ENCODE measurements at regions not wholly inside any gene's neighbourhood (a gene's known extent, or its start where the extent isn't known, plus 50 kb on each side); places are given as distances from the start of the nearest gene placed in this dataset.

DNA sequence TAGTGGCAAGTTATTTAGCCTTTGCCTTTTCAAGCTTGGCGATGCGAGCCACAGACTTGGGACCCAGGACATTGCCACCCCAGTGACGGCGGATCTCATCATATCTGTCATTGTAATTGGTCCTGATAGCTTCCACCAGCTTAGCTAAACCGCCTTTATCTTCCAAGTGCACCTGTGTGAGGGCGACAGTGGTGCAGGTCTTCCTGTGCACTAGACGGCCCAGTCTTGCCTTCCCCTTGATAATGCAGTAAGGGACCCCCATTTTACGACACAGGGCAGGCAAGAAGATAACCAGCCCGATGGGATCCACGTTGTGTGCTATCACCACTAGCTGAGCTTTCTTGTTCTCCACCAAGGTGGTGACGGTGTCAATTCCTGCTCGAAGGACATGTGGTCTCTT is 99.6 kb upstream of the ITGB1 start:
- dilution Hi-C loops (cut with MboI; ENCODE audit: extremely low pct_ligation_motif_present, low sequenced_read_pairs) (no loop called here), intact Hi-C loops (cut with micrococcal nuclease) (no loop called here)
- no TSS peak for BruUV-seq (replicated peaks)
- no peak overlapping the region for H3K4me3 ChIP-seq (replicated peaks in 1 of 3; ENCODE audit: insufficient read depth in 1 of 3, low read depth in 1 of 3, low read length in 3 of 3)
- ChIA-PET CTCF (interaction anchor here (1.5 kb wide), 1 partner anchor 49 kb away, joined by 5 read pairs; no protein-coding TSS in a partner anchor), POLR2A (no interaction called here)
- DNase-seq (ENCODE audit: low read depth, low spot score), result no peak
- no peaks in the 10 kb centered on the region for H3K9me1 ChIP-seq (replicated peaks; ENCODE audit: control insufficient read depth, extremely low read depth, insufficient read depth, low read length)
- no peaks in the 10 kb centered on the region for H3K36me3 ChIP-seq (ENCODE audit: control insufficient read depth in 2 of 2, extremely low read depth in 1 of 2, insufficient read depth in 2 of 2, low read length in 2 of 2)
- H3K9ac ChIP-seq (replicated peaks; ENCODE audit: extremely low read depth, insufficient read depth, low read length), result no peak overlapping the region
- H3K27ac ChIP-seq (ENCODE audit: insufficient read depth, low read depth, low read length), result no peak overlapping the region
- H3K9me3 ChIP-seq (replicated peaks; ENCODE audit: control insufficient read depth, insufficient read depth, low read length), result no peaks in the 10 kb centered on the region
- H3K79me2 ChIP-seq (ENCODE audit: control insufficient read depth, insufficient read depth, low read length), result no peaks in the 10 kb centered on the region
- H3K4me2 ChIP-seq (ENCODE audit: insufficient read depth, low read length), result no peak overlapping the region
- no peak for FAIRE-seq
- no peaks in the 10 kb centered on the region for H3K27me3 ChIP-seq (ENCODE audit: control insufficient read depth in 2 of 2, insufficient read depth in 2 of 2, low read length in 2 of 2)
- H2AFZ ChIP-seq (ENCODE audit: low read depth, low read length), result no peak overlapping the region
- no peaks in the 10 kb centered on the region for H4K20me1 ChIP-seq (replicated peaks; ENCODE audit: control insufficient read depth, extremely low read depth, insufficient read depth, low read length)
- peaks cover 13% of the 10 kb centered on the region for H3K4me1 ChIP-seq (ENCODE audit: control insufficient read depth, extremely low read depth, insufficient read depth, low read length)
- no peak for TF ChIP-seq MYC (IDR thresholded peaks at IDR 0.05; ENCODE audit: low read depth, low read length)
- TF ChIP-seq, protein P1, sequence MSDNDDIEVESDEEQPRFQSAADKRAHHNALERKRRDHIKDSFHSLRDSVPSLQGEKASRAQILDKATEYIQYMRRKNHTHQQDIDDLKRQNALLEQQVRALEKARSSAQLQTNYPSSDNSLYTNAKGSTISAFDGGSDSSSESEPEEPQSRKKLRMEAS (IDR thresholded peaks at IDR 0.05; ENCODE audit: insufficient read depth, insufficient read length), result no peak
- TF ChIP-seq POLR2AphosphoS5 (IDR thresholded peaks at IDR 0.05; ENCODE audit: insufficient read depth, low read depth, low read length), result no peak
- no peak for TF ChIP-seq FOS (IDR thresholded peaks at IDR 0.05; ENCODE audit: borderline replicate concordance, insufficient read depth, low read length)
- TF ChIP-seq EZH2 (IDR thresholded peaks at IDR 0.05; ENCODE audit: borderline replicate concordance, low read depth, low read length, severe bottlenecking), result no peak
- TF ChIP-seq, protein P2, sequence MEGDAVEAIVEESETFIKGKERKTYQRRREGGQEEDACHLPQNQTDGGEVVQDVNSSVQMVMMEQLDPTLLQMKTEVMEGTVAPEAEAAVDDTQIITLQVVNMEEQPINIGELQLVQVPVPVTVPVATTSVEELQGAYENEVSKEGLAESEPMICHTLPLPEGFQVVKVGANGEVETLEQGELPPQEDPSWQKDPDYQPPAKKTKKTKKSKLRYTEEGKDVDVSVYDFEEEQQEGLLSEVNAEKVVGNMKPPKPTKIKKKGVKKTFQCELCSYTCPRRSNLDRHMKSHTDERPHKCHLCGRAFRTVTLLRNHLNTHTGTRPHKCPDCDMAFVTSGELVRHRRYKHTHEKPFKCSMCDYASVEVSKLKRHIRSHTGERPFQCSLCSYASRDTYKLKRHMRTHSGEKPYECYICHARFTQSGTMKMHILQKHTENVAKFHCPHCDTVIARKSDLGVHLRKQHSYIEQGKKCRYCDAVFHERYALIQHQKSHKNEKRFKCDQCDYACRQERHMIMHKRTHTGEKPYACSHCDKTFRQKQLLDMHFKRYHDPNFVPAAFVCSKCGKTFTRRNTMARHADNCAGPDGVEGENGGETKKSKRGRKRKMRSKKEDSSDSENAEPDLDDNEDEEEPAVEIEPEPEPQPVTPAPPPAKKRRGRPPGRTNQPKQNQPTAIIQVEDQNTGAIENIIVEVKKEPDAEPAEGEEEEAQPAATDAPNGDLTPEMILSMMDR (IDR thresholded peaks at IDR 0.05; ENCODE audit: extremely low read depth in 1 of 2, insufficient read depth in 1 of 2, low read depth in 1 of 2, low read length in 2 of 2), result no peak
- no peak for TF ChIP-seq POLR2A (IDR thresholded peaks at IDR 0.05; ENCODE audit: low read depth, low read length)
- no peak for TF ChIP-seq GATA2 (IDR thresholded peaks at IDR 0.05; ENCODE audit: insufficient read depth, insufficient read length, low read depth, low read length)
- TF ChIP-seq JUN (IDR thresholded peaks at IDR 0.05; ENCODE audit: borderline replicate concordance, insufficient read depth, insufficient read length, low read depth), result no peak

All from endothelial cell of umbilical vein (primary cell).